Stomach (tissue), 4 donors: ENCODE measurements at regions not wholly inside any gene's neighbourhood (a gene's known extent, or its start where the extent isn't known, plus 50 kb on each side); places are given as distances from the start of the nearest gene placed in this dataset.

Source experiments
- CTCF ChIP-seq, 7 experiments: fragments of 450-650 bp in 4 of 7; fragments of 200-600 bp in 3 of 7; sonication (generic) in 3 of 7; IDR thresholded peaks; one replicate each; pipeline ENCODE4 v1.5.1; 2016 to 2019; ENCODE audit warnings: antibody characterized with exemption in 7 of 7, control low read depth in 2 of 7, mild to moderate bottlenecking in 1 of 7
- EP300 ChIP-seq: sonication (generic); formaldehyde crosslinking; IDR thresholded peaks from one replicate; pipeline ENCODE4 v1.6.1; 2017; ENCODE audit warnings: antibody characterized with exemption
- POLR2A ChIP-seq, 4 donors: fragments of 450-650 bp; IDR thresholded peaks; one replicate each; pipeline ENCODE4 v1.6.1; 2016; ENCODE audit warnings: antibody characterized with exemption in 4 of 4, control low read depth in 2 of 4, mild to moderate bottlenecking in 1 of 4, moderate library complexity in 1 of 4
- POLR2AphosphoS5 ChIP-seq, 3 donors: sonication (generic); formaldehyde crosslinking; IDR thresholded peaks; one replicate each; pipeline ENCODE4 v1.6.1; 2016; ENCODE audit warnings: antibody characterized with exemption in 3 of 3

GRCh38 chr13:109323338-109323737, 463.0 kb downstream of the IRS2 start:
- TF ChIP-seq POLR2A (IDR thresholded peaks at IDR 0.05) (no peak), CTCF (IDR thresholded peaks at IDR 0.05) (no peak), POLR2AphosphoS5 (IDR thresholded peaks at IDR 0.05) (no peak), EP300 (no peak)
